ENCODE measurements at regions not wholly inside any gene's neighbourhood (a gene's known extent, or its start where the extent isn't known, plus 50 kb on each side); places are given as distances from the start of the nearest gene placed in this dataset.
"Not testable (repeated sequence)": the region's sequence is repeated elsewhere in the genome, so short reads cannot be mapped to it uniquely, and the experiment has no call there.

DNA sequence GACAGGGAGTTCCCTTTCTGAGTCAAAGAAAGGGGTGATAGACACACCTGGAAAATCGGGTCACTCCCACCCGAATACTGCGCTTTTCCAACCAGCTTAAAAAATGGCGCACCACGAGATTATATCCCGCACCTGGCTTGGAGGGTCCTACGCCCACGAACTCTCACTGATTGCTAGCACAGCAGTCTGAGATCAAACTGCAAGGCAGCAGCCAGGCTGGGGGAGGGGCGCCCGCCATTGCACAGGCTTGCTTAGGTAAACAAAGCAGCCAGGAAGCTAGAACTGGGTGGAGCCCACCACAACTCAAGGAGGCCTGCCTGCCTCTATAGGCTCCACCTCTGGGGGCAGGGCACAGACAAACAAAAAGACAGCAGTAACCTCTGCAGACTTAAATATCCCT lies 132.3 kb upstream of the ISL1 start:
- TF ChIP-seq, protein P1, sequence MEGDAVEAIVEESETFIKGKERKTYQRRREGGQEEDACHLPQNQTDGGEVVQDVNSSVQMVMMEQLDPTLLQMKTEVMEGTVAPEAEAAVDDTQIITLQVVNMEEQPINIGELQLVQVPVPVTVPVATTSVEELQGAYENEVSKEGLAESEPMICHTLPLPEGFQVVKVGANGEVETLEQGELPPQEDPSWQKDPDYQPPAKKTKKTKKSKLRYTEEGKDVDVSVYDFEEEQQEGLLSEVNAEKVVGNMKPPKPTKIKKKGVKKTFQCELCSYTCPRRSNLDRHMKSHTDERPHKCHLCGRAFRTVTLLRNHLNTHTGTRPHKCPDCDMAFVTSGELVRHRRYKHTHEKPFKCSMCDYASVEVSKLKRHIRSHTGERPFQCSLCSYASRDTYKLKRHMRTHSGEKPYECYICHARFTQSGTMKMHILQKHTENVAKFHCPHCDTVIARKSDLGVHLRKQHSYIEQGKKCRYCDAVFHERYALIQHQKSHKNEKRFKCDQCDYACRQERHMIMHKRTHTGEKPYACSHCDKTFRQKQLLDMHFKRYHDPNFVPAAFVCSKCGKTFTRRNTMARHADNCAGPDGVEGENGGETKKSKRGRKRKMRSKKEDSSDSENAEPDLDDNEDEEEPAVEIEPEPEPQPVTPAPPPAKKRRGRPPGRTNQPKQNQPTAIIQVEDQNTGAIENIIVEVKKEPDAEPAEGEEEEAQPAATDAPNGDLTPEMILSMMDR (IDR thresholded peaks at IDR 0.05 in 2 of 3, conservative IDR thresholded peaks at IDR 0.05 in 1 of 3; ENCODE audit: control insufficient read depth in 2 of 3, extremely low read depth in 1 of 3, insufficient read depth in 1 of 3, low read depth in 3 of 3, low read length in 3 of 3) = not testable (repeated sequence)
- TF ChIP-seq ZNF24 (IDR thresholded peaks at IDR 0.05); SMAD1 (IDR thresholded peaks at IDR 0.05; ENCODE audit: low read depth, partially characterized antibody); SIX5 (IDR thresholded peaks at IDR 0.05; ENCODE audit: low read depth, low read length, severe bottlenecking); LARP7 (IDR thresholded peaks at IDR 0.05); JUND (IDR thresholded peaks at IDR 0.05; ENCODE audit: low read depth, low read length); EZH2 (IDR thresholded peaks at IDR 0.05; ENCODE audit: borderline replicate concordance, control insufficient read depth, low read depth, low read length); POLR2AphosphoS5 (IDR thresholded peaks at IDR 0.05; ENCODE audit: low read length); POLR2A (IDR thresholded peaks at IDR 0.05; ENCODE audit: low read depth, low read length); BRCA1 (IDR thresholded peaks at IDR 0.05; ENCODE audit: low read depth, low read length): not testable (repeated sequence)
- TF ChIP-seq, protein P2, sequence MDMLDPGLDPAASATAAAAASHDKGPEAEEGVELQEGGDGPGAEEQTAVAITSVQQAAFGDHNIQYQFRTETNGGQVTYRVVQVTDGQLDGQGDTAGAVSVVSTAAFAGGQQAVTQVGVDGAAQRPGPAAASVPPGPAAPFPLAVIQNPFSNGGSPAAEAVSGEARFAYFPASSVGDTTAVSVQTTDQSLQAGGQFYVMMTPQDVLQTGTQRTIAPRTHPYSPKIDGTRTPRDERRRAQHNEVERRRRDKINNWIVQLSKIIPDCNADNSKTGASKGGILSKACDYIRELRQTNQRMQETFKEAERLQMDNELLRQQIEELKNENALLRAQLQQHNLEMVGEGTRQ (IDR thresholded peaks at IDR 0.05; ENCODE audit: borderline replicate concordance, low read depth, low read length) = not testable (repeated sequence)
- TF ChIP-seq, protein P3, sequence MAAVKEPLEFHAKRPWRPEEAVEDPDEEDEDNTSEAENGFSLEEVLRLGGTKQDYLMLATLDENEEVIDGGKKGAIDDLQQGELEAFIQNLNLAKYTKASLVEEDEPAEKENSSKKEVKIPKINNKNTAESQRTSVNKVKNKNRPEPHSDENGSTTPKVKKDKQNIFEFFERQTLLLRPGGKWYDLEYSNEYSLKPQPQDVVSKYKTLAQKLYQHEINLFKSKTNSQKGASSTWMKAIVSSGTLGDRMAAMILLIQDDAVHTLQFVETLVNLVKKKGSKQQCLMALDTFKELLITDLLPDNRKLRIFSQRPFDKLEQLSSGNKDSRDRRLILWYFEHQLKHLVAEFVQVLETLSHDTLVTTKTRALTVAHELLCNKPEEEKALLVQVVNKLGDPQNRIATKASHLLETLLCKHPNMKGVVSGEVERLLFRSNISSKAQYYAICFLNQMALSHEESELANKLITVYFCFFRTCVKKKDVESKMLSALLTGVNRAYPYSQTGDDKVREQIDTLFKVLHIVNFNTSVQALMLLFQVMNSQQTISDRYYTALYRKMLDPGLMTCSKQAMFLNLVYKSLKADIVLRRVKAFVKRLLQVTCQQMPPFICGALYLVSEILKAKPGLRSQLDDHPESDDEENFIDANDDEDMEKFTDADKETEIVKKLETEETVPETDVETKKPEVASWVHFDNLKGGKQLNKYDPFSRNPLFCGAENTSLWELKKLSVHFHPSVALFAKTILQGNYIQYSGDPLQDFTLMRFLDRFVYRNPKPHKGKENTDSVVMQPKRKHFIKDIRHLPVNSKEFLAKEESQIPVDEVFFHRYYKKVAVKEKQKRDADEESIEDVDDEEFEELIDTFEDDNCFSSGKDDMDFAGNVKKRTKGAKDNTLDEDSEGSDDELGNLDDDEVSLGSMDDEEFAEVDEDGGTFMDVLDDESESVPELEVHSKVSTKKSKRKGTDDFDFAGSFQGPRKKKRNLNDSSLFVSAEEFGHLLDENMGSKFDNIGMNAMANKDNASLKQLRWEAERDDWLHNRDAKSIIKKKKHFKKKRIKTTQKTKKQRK (IDR thresholded peaks at IDR 0.05; ENCODE audit: low read depth, low read length) = not testable (repeated sequence)

All from GM12878 (cell line).